Neuronal stem cell (in vitro differentiated cells): ENCODE measurements at regions not wholly inside any gene's neighbourhood (a gene's known extent, or its start where the extent isn't known, plus 50 kb on each side); places are given as distances from the start of the nearest gene placed in this dataset.

Experiments
- DNase-seq: peaks from one replicate; pipeline ENCODE4 v3.0.0-alpha.2; 2013; ENCODE audit warnings: low spot score
- H2AFZ ChIP-seq: one replicate; pipeline ENCODE4 v1.6.1; 2013; ENCODE audit warnings: mild to moderate bottlenecking, low read length, inconsistent platforms
- H2AK5ac ChIP-seq: 2 replicates; pipeline ENCODE4 v1.6.1; 2013; ENCODE audit warnings: low read depth, mild to moderate bottlenecking, inconsistent platforms, low read length, moderate library complexity, mixed read lengths
- H2BK120ac ChIP-seq: 2 replicates; pipeline ENCODE4 v1.6.1; 2013; ENCODE audit warnings: low read depth, mild to moderate bottlenecking, inconsistent platforms, low read length, moderate library complexity, mixed read lengths
- H2BK12ac ChIP-seq: one replicate; pipeline ENCODE4 v1.6.1; 2013; ENCODE audit warnings: low read length, inconsistent platforms
- H2BK15ac ChIP-seq: 2 replicates; pipeline ENCODE4 v1.6.1; 2013; ENCODE audit warnings: mild to moderate bottlenecking, low read length, inconsistent platforms, mixed read lengths
- H2BK5ac ChIP-seq: one replicate; pipeline ENCODE4 v1.6.1; 2013; ENCODE audit warnings: inconsistent platforms, mild to moderate bottlenecking, low read length, moderate library complexity
- H3K14ac ChIP-seq: one replicate; pipeline ENCODE4 v1.6.1; 2013; ENCODE audit warnings: low read length, inconsistent platforms
- H3K18ac ChIP-seq: 2 replicates; pipeline ENCODE4 v1.6.1; 2013; ENCODE audit warnings: low read length, inconsistent platforms
- H3K23ac ChIP-seq: 2 replicates; pipeline ENCODE4 v1.6.1; 2013; ENCODE audit warnings: low read depth, mild to moderate bottlenecking, mixed read lengths, low read length, inconsistent platforms; ENCODE audit not compliant: poor library complexity
- H3K27ac ChIP-seq: replicated peaks from 3 replicates; pipeline ENCODE4 v1.5.1; 2013; ENCODE audit warnings: low read length, inconsistent platforms
- H3K27me3 ChIP-seq, 3 experiments: 2 replicates each; pipeline ENCODE4 v1.6.1; 2013; ENCODE audit warnings: low read length in 3 of 3, mild to moderate bottlenecking in 2 of 3, inconsistent platforms in 1 of 3, low read depth in 1 of 3, mixed read lengths in 1 of 3, moderate library complexity in 1 of 3; ENCODE audit not compliant: control insufficient read depth in 3 of 3, insufficient read depth in 3 of 3
- H3K36me3 ChIP-seq, 2 donors: replicated peaks in 1 of 2; 2 replicates each; pipeline ENCODE4 v1.6.1; 2013; ENCODE audit warnings: low read length in 2 of 2; ENCODE audit not compliant: control insufficient read depth in 2 of 2, insufficient read depth in 2 of 2
- H3K4ac ChIP-seq: 2 replicates; pipeline ENCODE4 v1.6.1; 2013; ENCODE audit warnings: inconsistent platforms, mild to moderate bottlenecking, low read length, moderate library complexity
- H3K4me1 ChIP-seq, 2 donors: 1 replicate in 1 of 2; 2 replicates in 1 of 2; pipeline ENCODE4 v1.6.1; 2013; ENCODE audit warnings: low read length in 2 of 2, low read depth in 1 of 2; ENCODE audit not compliant: control insufficient read depth in 2 of 2, insufficient read depth in 1 of 2
- H3K4me2 ChIP-seq: one replicate; pipeline ENCODE4 v1.6.1; 2013; ENCODE audit warnings: mild to moderate bottlenecking, low read length, inconsistent platforms; ENCODE audit not compliant: insufficient read depth, poor library complexity, severe bottlenecking
- H3K4me3 ChIP-seq, 2 donors: 2 replicates each; pipeline ENCODE4 v1.5.1; 2013; ENCODE audit warnings: low read length in 2 of 2, mild to moderate bottlenecking in 2 of 2, inconsistent platforms in 1 of 2, moderate library complexity in 1 of 2
- H3K79me1 ChIP-seq: one replicate; pipeline ENCODE4 v1.6.1; 2013; ENCODE audit warnings: low read depth, mild to moderate bottlenecking, inconsistent platforms, low read length, moderate library complexity
- H3K9ac ChIP-seq: one replicate; pipeline ENCODE4 v1.6.1; 2013; ENCODE audit warnings: mild to moderate bottlenecking, low read depth, low read length, inconsistent platforms; ENCODE audit not compliant: poor library complexity
- H3K9me3 ChIP-seq, 2 donors: replicated peaks in 1 of 2; 2 replicates each; pipeline versions ENCODE3 to v1.6.1; 2013; ENCODE audit warnings: low read length in 2 of 2, mild to moderate bottlenecking in 2 of 2, inconsistent platforms in 1 of 2, low read depth in 1 of 2, mixed read lengths in 1 of 2, moderate library complexity in 1 of 2; ENCODE audit not compliant: control insufficient read depth in 2 of 2, insufficient read depth in 1 of 2
- H4K8ac ChIP-seq: one replicate; pipeline ENCODE4 v1.6.1; 2013; ENCODE audit warnings: low read depth, mild to moderate bottlenecking, inconsistent platforms, low read length, moderate library complexity
- H4K91ac ChIP-seq: one replicate; pipeline ENCODE4 v1.6.1; 2013; ENCODE audit warnings: low read length, low read depth, mild to moderate bottlenecking, inconsistent platforms; ENCODE audit not compliant: poor library complexity
- WGBS, 2 donors: extraction: QIAGEN DNeasy Blood & Tissue Kit; methylation state at CpG; one replicate each; pipeline ENCODE4 v1.1.7; 2013; ENCODE audit warnings: missing lambda C conversion rate in 2 of 2, mixed read lengths in 1 of 2; ENCODE audit not compliant: insufficient read length in 2 of 2, insufficient replicate concordance in 1 of 2; ENCODE audit errors: extremely low coverage in 2 of 2; 5-methylcytosine and 5-hydroxymethylcytosine counted together

DNA sequence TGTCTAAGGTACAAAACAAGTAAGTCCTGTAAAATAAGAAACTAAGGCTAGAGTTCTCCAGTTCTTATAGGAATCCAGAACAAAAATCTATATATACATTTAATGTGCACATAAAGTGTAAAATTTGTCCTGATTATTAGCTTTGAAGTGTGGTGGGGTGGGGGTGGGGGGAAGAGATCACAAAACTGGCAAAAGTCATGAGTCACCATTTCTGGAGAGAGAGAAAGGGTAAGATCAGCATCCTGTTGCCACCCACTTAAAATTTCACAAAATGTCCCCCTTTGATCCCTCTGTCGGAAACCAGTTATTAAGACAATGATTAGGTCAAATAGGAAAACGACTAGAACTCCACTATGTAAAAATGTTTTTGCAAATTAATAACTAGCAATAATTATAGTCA lies 482.0 kb upstream of the POU3F2 start:
- Histone ChIP-seq H4K91ac (no peak overlapping the region), H2BK120ac (no peak overlapping the region), H3K23ac (no peak overlapping the region), H3K4ac (no peak overlapping the region), H3K79me1 (no peaks in the 10 kb centered on the region), H2AK5ac (no peak overlapping the region), H3K27ac (no peak overlapping the region), H2BK5ac (no peak overlapping the region), H2AFZ (no peak overlapping the region), H3K9me3 (no peaks in the 10 kb centered on the region), H3K9ac (no peak overlapping the region), H3K4me2 (no peak overlapping the region), H3K27me3 (no peaks in the 10 kb centered on the region), H3K36me3 (no peaks in the 10 kb centered on the region), H3K4me3 (no peak overlapping the region), H2BK12ac (no peak overlapping the region), H3K18ac (no peak overlapping the region), H4K8ac (no peak overlapping the region), H2BK15ac (no peak overlapping the region), H3K14ac (no peak overlapping the region), H3K4me1 (no peaks in the 10 kb centered on the region)
- no CpG with 5 or more reads among the region's 2 CpGs for WGBS, 2 donors
- DNase-seq: no peak

DNA sequence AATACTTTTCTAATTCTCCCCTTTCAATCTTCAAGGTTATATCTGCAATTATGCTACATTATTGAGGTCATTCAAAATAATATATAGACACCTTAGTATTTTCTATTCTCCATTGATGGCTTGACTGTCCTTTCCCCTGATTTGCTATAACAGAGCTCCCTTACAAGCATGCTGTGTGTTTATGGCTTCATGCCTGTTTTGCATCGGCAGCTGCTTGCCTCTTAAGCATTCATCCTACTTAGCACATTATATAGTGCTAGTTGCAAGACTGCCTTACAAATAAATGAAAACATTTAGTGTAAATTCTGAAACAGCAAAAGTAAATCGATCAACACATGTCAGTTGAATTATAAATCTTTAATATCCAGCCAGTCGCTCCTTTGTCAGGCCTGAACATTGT lies 476.2 kb upstream of the POU3F2 start:
- Histone ChIP-seq H3K23ac (no peak overlapping the region), H3K18ac (no peak overlapping the region), H3K4me1 (no peaks in the 10 kb centered on the region), H4K91ac (no peak overlapping the region), H3K4me2 (no peak overlapping the region), H2BK12ac (no peak overlapping the region), H2BK15ac (no peak overlapping the region), H2BK5ac (no peak overlapping the region), H2AFZ (peak overlapping the region; percentile 60), H2BK120ac (no peak overlapping the region), H3K9me3 (no peaks in the 10 kb centered on the region), H3K79me1 (no peaks in the 10 kb centered on the region), H3K27me3 (no peaks in the 10 kb centered on the region), H3K27ac (no peak overlapping the region), H3K9ac (no peak overlapping the region), H3K4ac (no peak overlapping the region), H3K14ac (no peak overlapping the region), H2AK5ac (no peak overlapping the region), H4K8ac (no peak overlapping the region), H3K36me3 (no peaks in the 10 kb centered on the region), H3K4me3 (no peak overlapping the region)
- no peak for DNase-seq
- whole genome bisulfite sequencing, 2 donors: no CpG with 5 or more reads among the region's 3 CpGs

DNA sequence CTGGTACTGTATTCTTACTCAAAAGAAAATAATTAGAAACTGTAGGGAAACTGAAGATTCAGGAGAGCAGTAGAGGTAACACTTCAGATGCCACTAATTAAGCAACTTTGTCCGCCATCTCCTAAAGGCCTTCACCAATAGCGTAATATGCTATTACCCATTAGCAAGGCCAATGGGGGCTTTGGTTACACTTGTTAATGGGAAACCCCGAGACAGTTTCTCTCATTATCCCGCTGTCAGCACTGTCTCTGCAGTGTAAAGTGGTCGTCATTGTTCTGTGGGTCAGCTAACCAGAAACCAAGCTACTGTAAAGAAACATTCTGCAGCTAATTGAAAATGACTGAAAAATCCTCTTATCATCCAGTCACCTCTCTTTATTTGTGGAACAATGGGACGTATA lies 468.0 kb upstream of the POU3F2 start:
- no CpG with 5 or more reads among the region's 6 CpGs for WGBS, 2 donors
- no peak overlapping the region for H2BK15ac ChIP-seq
- no peak overlapping the region for H2AFZ ChIP-seq
- no peak overlapping the region for H3K18ac ChIP-seq
- no peaks in the 10 kb centered on the region for H3K79me1 ChIP-seq
- H4K91ac ChIP-seq: no peak overlapping the region
- H3K9me3 ChIP-seq: no peaks in the 10 kb centered on the region
- no peak overlapping the region for H3K4ac ChIP-seq
- DNase-seq: no peak
- H2BK120ac ChIP-seq: no peak overlapping the region
- no peak overlapping the region for H2BK5ac ChIP-seq
- no peaks in the 10 kb centered on the region for H3K4me1 ChIP-seq
- H3K4me3 ChIP-seq: no peak overlapping the region
- no peak overlapping the region for H4K8ac ChIP-seq
- no peak overlapping the region for H3K9ac ChIP-seq
- no peak overlapping the region for H3K4me2 ChIP-seq
- H3K36me3 ChIP-seq: no peaks in the 10 kb centered on the region
- no peak overlapping the region for H3K23ac ChIP-seq
- H3K27me3 ChIP-seq: no peaks in the 10 kb centered on the region
- H2AK5ac ChIP-seq: no peak overlapping the region
- H2BK12ac ChIP-seq: no peak overlapping the region
- no peak overlapping the region for H3K14ac ChIP-seq
- H3K27ac ChIP-seq: no peak overlapping the region

- Histone ChIP-seq H3K9me3 (peaks cover 0 to 9% of the 10 kb centered on the region in 2 donors), H3K27ac (no peak overlapping the region), H2BK120ac (no peak overlapping the region), H3K14ac (no peak overlapping the region), H3K36me3 (no peaks in the 10 kb centered on the region), H3K23ac (no peak overlapping the region), H4K8ac (no peak overlapping the region), H2AFZ (no peak overlapping the region), H3K4me1 (peaks cover 1 to 10% of the 10 kb centered on the region in 2 donors), H2BK5ac (no peak overlapping the region), H4K91ac (no peak overlapping the region), H3K18ac (no peak overlapping the region), H2AK5ac (no peak overlapping the region), H3K4me3 (no peak overlapping the region), H3K27me3 (no peaks in the 10 kb centered on the region), H2BK12ac (no peak overlapping the region), H3K4ac (no peak overlapping the region), H3K4me2 (no peak overlapping the region), H2BK15ac (no peak overlapping the region), H3K79me1 (no peaks in the 10 kb centered on the region), H3K9ac (no peak overlapping the region)
- DNase-seq: no peak
- WGBS, 2 donors: no CpG with 5 or more reads among the region's 3 CpGs
Measured at GRCh38 chr6:98380589-98380988, 453.8 kb upstream of the POU3F2 start.
